ENCODE measurements at regions not wholly inside any gene's neighbourhood (a gene's known extent, or its start where the extent isn't known, plus 50 kb on each side); places are given as distances from the start of the nearest gene placed in this dataset.
"Not testable (repeated sequence)": the region's sequence is repeated elsewhere in the genome, so short reads cannot be mapped to it uniquely, and the experiment has no call there.

- H3K36me3 Mint-ChIP-seq (ENCODE audit: low read depth); POLR2A ChIA-PET; H3K4me1 Mint-ChIP-seq (ENCODE audit: low read depth); DNase-seq; CTCF ChIA-PET; H3K27me3 Mint-ChIP-seq (ENCODE audit: low read depth); H3K9me3 Mint-ChIP-seq (ENCODE audit: insufficient read depth); H3K4me3 Mint-ChIP-seq; H3K27ac Mint-ChIP-seq; ATAC-seq: not testable (repeated sequence)
Measured at GRCh38 chr11:67940440-67940839, 63.5 kb downstream of the UNC93B1 start.

- CTCF ChIA-PET; POLR2A ChIA-PET; H3K9me3 Mint-ChIP-seq (ENCODE audit: insufficient read depth); H3K27ac Mint-ChIP-seq; DNase-seq; ATAC-seq; H3K4me1 Mint-ChIP-seq (ENCODE audit: low read depth); H3K4me3 Mint-ChIP-seq; H3K27me3 Mint-ChIP-seq (ENCODE audit: low read depth); H3K36me3 Mint-ChIP-seq (ENCODE audit: low read depth): not testable (repeated sequence)
Measured at GRCh38 chr11:67938964-67939363, 64.9 kb downstream of the UNC93B1 start.

GRCh38 chr11:67938371-67938770 is 65.5 kb downstream of the UNC93B1 start:
- DNase-seq; H3K27ac Mint-ChIP-seq; H3K27me3 Mint-ChIP-seq (ENCODE audit: low read depth); H3K9me3 Mint-ChIP-seq (ENCODE audit: insufficient read depth); H3K36me3 Mint-ChIP-seq (ENCODE audit: low read depth); POLR2A ChIA-PET; ATAC-seq; H3K4me3 Mint-ChIP-seq; H3K4me1 Mint-ChIP-seq (ENCODE audit: low read depth): not testable (repeated sequence)
- CTCF ChIA-PET: interaction anchor here (0.8 kb wide), 1 partner anchor 17 kb away, joined by 3 read pairs; no protein-coding TSS in a partner anchor

GRCh38 chr11:67923565-67923964 is 80.3 kb downstream of the UNC93B1 start:
- Mint-ChIP-seq H3K4me1 (ENCODE audit: low read depth) (peaks cover 15% of the 10 kb centered on the region), H3K27me3 (ENCODE audit: low read depth) (peaks cover 10% of the 10 kb centered on the region)
- DNase-seq; H3K4me3 Mint-ChIP-seq; POLR2A ChIA-PET; ATAC-seq; H3K9me3 Mint-ChIP-seq (ENCODE audit: insufficient read depth); H3K27ac Mint-ChIP-seq; H3K36me3 Mint-ChIP-seq (ENCODE audit: low read depth); CTCF ChIA-PET: not testable (repeated sequence)

GRCh38 chr11:67920546-67920945 is 83.4 kb downstream of the UNC93B1 start:
- H3K9me3 Mint-ChIP-seq (ENCODE audit: insufficient read depth); H3K27me3 Mint-ChIP-seq (ENCODE audit: low read depth); ATAC-seq; POLR2A ChIA-PET; H3K36me3 Mint-ChIP-seq (ENCODE audit: low read depth): not testable (repeated sequence)
- CTCF ChIA-PET: interaction anchor here (0.6 kb wide), 1 partner anchor 74 kb away, joined by 3 read pairs; no protein-coding TSS in a partner anchor
- Mint-ChIP-seq H3K4me3 (peak overlapping the region; percentile 63), H3K4me1 (ENCODE audit: low read depth) (peaks cover 15% of the 10 kb centered on the region), H3K27ac (peak overlapping the region; percentile 87)
- peak; percentile 65 for DNase-seq

GRCh38 chr11:67912184-67912583 is 91.7 kb downstream of the UNC93B1 start:
- H3K27ac Mint-ChIP-seq, CTCF ChIA-PET: not testable (repeated sequence)

GRCh38 chr11:67911211-67911610 is 92.7 kb downstream of the UNC93B1 start:
- H3K4me3 Mint-ChIP-seq; H3K36me3 Mint-ChIP-seq (ENCODE audit: low read depth); POLR2A ChIA-PET; DNase-seq; CTCF ChIA-PET; H3K27me3 Mint-ChIP-seq (ENCODE audit: low read depth); ATAC-seq; H3K4me1 Mint-ChIP-seq (ENCODE audit: low read depth); H3K27ac Mint-ChIP-seq: not testable (repeated sequence)
- H3K9me3 Mint-ChIP-seq (ENCODE audit: insufficient read depth): peaks cover 18% of the 10 kb centered on the region

More at GRCh38 chr11:67912184-67912583, 91.7 kb downstream of the UNC93B1 start:
- H3K4me1 Mint-ChIP-seq (ENCODE audit: low read depth); DNase-seq; H3K36me3 Mint-ChIP-seq (ENCODE audit: low read depth); H3K27me3 Mint-ChIP-seq (ENCODE audit: low read depth); ATAC-seq; POLR2A ChIA-PET; H3K4me3 Mint-ChIP-seq: not testable (repeated sequence)
- peaks cover 18% of the 10 kb centered on the region for H3K9me3 Mint-ChIP-seq (ENCODE audit: insufficient read depth)

- not testable (repeated sequence) for H3K27me3 Mint-ChIP-seq (ENCODE audit: low read depth); ATAC-seq
Measured at GRCh38 chr11:67910803-67911202, 93.1 kb downstream of the UNC93B1 start.

GRCh38 chr11:67906969-67907368 is 96.9 kb downstream of the UNC93B1 start:
- H3K4me1 Mint-ChIP-seq (ENCODE audit: low read depth); H3K27ac Mint-ChIP-seq; DNase-seq; H3K36me3 Mint-ChIP-seq (ENCODE audit: low read depth); CTCF ChIA-PET; ATAC-seq; H3K27me3 Mint-ChIP-seq (ENCODE audit: low read depth); POLR2A ChIA-PET; H3K4me3 Mint-ChIP-seq; H3K9me3 Mint-ChIP-seq (ENCODE audit: insufficient read depth): not testable (repeated sequence)

More at GRCh38 chr11:67910803-67911202, 93.1 kb downstream of the UNC93B1 start:
- H3K4me1 Mint-ChIP-seq (ENCODE audit: low read depth); H3K27ac Mint-ChIP-seq; POLR2A ChIA-PET; H3K4me3 Mint-ChIP-seq; H3K36me3 Mint-ChIP-seq (ENCODE audit: low read depth); CTCF ChIA-PET; DNase-seq: not testable (repeated sequence)
- peaks cover 18% of the 10 kb centered on the region for H3K9me3 Mint-ChIP-seq (ENCODE audit: insufficient read depth)

GRCh38 chr11:67899462-67899861 is 104.4 kb downstream of the UNC93B1 start:
- DNase-seq; H3K27ac Mint-ChIP-seq; H3K9me3 Mint-ChIP-seq (ENCODE audit: insufficient read depth); POLR2A ChIA-PET; H3K36me3 Mint-ChIP-seq (ENCODE audit: low read depth); H3K4me1 Mint-ChIP-seq (ENCODE audit: low read depth); CTCF ChIA-PET; H3K27me3 Mint-ChIP-seq (ENCODE audit: low read depth); H3K4me3 Mint-ChIP-seq; ATAC-seq: not testable (repeated sequence)

GRCh38 chr11:67893487-67893886 is 110.4 kb downstream of the UNC93B1 start:
- POLR2A ChIA-PET; H3K4me3 Mint-ChIP-seq; DNase-seq; H3K36me3 Mint-ChIP-seq (ENCODE audit: low read depth); ATAC-seq; H3K4me1 Mint-ChIP-seq (ENCODE audit: low read depth); H3K27me3 Mint-ChIP-seq (ENCODE audit: low read depth); H3K9me3 Mint-ChIP-seq (ENCODE audit: insufficient read depth); CTCF ChIA-PET; H3K27ac Mint-ChIP-seq: not testable (repeated sequence)

- H3K4me1 Mint-ChIP-seq (ENCODE audit: low read depth); H3K4me3 Mint-ChIP-seq; H3K9me3 Mint-ChIP-seq (ENCODE audit: insufficient read depth); H3K27ac Mint-ChIP-seq; POLR2A ChIA-PET; H3K36me3 Mint-ChIP-seq (ENCODE audit: low read depth); ATAC-seq; CTCF ChIA-PET; DNase-seq: not testable (repeated sequence)
- H3K27me3 Mint-ChIP-seq (ENCODE audit: low read depth): peaks cover 14% of the 10 kb centered on the region
Measured at GRCh38 chr11:67889646-67890045, 114.3 kb downstream of the UNC93B1 start.

GRCh38 chr11:67888056-67888455 is 115.8 kb downstream of the UNC93B1 start:
- peaks cover 24% of the 10 kb centered on the region for H3K27me3 Mint-ChIP-seq (ENCODE audit: low read depth)
- H3K4me3 Mint-ChIP-seq; H3K9me3 Mint-ChIP-seq (ENCODE audit: insufficient read depth); H3K27ac Mint-ChIP-seq; POLR2A ChIA-PET; DNase-seq; H3K36me3 Mint-ChIP-seq (ENCODE audit: low read depth); ATAC-seq; CTCF ChIA-PET; H3K4me1 Mint-ChIP-seq (ENCODE audit: low read depth): not testable (repeated sequence)

All from activated CD8-positive, alpha-beta T cell treated with anti-CD3 and anti-CD28 coated beads, Interleukin-2, amount 10 ng/mL, durations not matched to agents 7 days and 5 days (primary cell).